Endothelial cell of umbilical vein (primary cell): ENCODE measurements at regions not wholly inside any gene's neighbourhood (a gene's known extent, or its start where the extent isn't known, plus 50 kb on each side); places are given as distances from the start of the nearest gene placed in this dataset.

Experiments used
- BruUV-seq: library from RNA; stranded (reverse); fragments of 400-500 nt; replicated peaks from 2 replicates; lab custom pipeline; 2021; lab: Mats Ljungman, UMichigan
- CTCF ChIA-PET: fragments of 300-600, 350-600 bp; sonication (Branson Sonifier 250); formaldehyde crosslinking; loops from one replicate; lab custom pipeline; 2021; ENCODE audit warnings: antibody characterized with exemption, inconsistent platforms; lab: Charles Lee
- POLR2A ChIA-PET: fragments of 300-600, 350-600 bp; sonication (Branson Sonifier 250); formaldehyde crosslinking; loops from one replicate; lab custom pipeline; 2021; ENCODE audit warnings: antibody characterized with exemption, inconsistent platforms; lab: Charles Lee
- DNase-seq: peaks from one replicate; pipeline ENCODE4 v3.0.0-alpha.2; 2011; ENCODE audit warnings: low read depth, low spot score
- FAIRE-seq: peaks from 2 replicates; lab custom pipeline; 2011; peaks lifted over from hg19 to GRCh38; lab: Jason Lieb, UNC
- H2AFZ ChIP-seq: 2 replicates; pipeline ENCODE4 v1.6.0; 2012; ENCODE audit warnings: low read depth, low read length, control low read depth, inconsistent platforms
- H3K27ac ChIP-seq: 2 replicates; pipeline ENCODE4 v1.5.1; 2011; ENCODE audit warnings: low read depth, mild to moderate bottlenecking, control low read depth, low read length, moderate library complexity; ENCODE audit not compliant: insufficient read depth
- H3K27me3 ChIP-seq, 2 experiments: 2 replicates each; pipeline versions ENCODE4 v1.6.0 to v1.6.1; 2011; ENCODE audit warnings: low read length in 2 of 2, mixed read lengths in 1 of 2; ENCODE audit not compliant: control insufficient read depth in 2 of 2, insufficient read depth in 2 of 2
- H3K36me3 ChIP-seq, 2 experiments: 2 replicates in 1 of 2; 3 replicates in 1 of 2; pipeline ENCODE4 v1.5.1; 2011; ENCODE audit warnings: low read length in 2 of 2, mild to moderate bottlenecking in 1 of 2, moderate library complexity in 1 of 2; ENCODE audit not compliant: control insufficient read depth in 2 of 2, insufficient read depth in 2 of 2; ENCODE audit errors: extremely low read depth in 1 of 2
- H3K4me1 ChIP-seq: 3 replicates; pipeline ENCODE4 v1.5.1; 2011; ENCODE audit warnings: mild to moderate bottlenecking, low read length; ENCODE audit not compliant: control insufficient read depth, insufficient read depth; ENCODE audit errors: extremely low read depth
- H3K4me2 ChIP-seq: 2 replicates; pipeline ENCODE4 v1.6.1; 2011; ENCODE audit warnings: low read length, control low read depth, mixed read lengths; ENCODE audit not compliant: insufficient read depth
- H3K4me3 ChIP-seq, 3 experiments: fragments of 200-600 bp in 1 of 3; sonication (generic), shearing (Covaris generic) in 1 of 3; replicated peaks in 1 of 3; 2 replicates each; pipeline ENCODE4 v1.5.1; 2011 to 2016; ENCODE audit warnings: control low read depth in 3 of 3, low read length in 3 of 3, mild to moderate bottlenecking in 2 of 3, inconsistent platforms in 1 of 3, low read depth in 1 of 3, moderate library complexity in 1 of 3; ENCODE audit not compliant: insufficient read depth in 1 of 3
- H3K79me2 ChIP-seq: 2 replicates; pipeline ENCODE4 v1.6.0; 2012; ENCODE audit warnings: low read length, inconsistent platforms; ENCODE audit not compliant: control insufficient read depth, insufficient read depth
- H3K9ac ChIP-seq: replicated peaks from 2 replicates; pipeline ENCODE3; 2011; ENCODE audit warnings: low read length, control low read depth; ENCODE audit not compliant: insufficient read depth; ENCODE audit errors: extremely low read depth
- H3K9me1 ChIP-seq: replicated peaks from 3 replicates; pipeline ENCODE4 v1.6.0; 2011; ENCODE audit warnings: mild to moderate bottlenecking, low read length; ENCODE audit not compliant: control insufficient read depth, insufficient read depth; ENCODE audit errors: extremely low read depth
- H3K9me3 ChIP-seq: replicated peaks from 2 replicates; pipeline ENCODE4 v1.5.1; 2012; ENCODE audit warnings: low read length, inconsistent platforms; ENCODE audit not compliant: control insufficient read depth, insufficient read depth
- H4K20me1 ChIP-seq: replicated peaks from 2 replicates; pipeline ENCODE3; 2011; ENCODE audit warnings: mild to moderate bottlenecking, low read length; ENCODE audit not compliant: control insufficient read depth, insufficient read depth; ENCODE audit errors: extremely low read depth
- EZH2 ChIP-seq: IDR thresholded peaks from 2 replicates; pipeline ENCODE4 v1.6.1; 2012; ENCODE audit warnings: borderline replicate concordance, low read depth, mild to moderate bottlenecking, moderate library complexity, low read length, inconsistent platforms; ENCODE audit not compliant: severe bottlenecking
- JUN ChIP-seq: IDR thresholded peaks from 2 replicates; pipeline ENCODE4 v1.6.1; 2011; ENCODE audit warnings: borderline replicate concordance, low read depth; ENCODE audit not compliant: insufficient read length, insufficient read depth
- MAX ChIP-seq: IDR thresholded peaks from 2 replicates; pipeline ENCODE4 v1.6.1; 2011; ENCODE audit not compliant: insufficient read depth, insufficient read length
- POLR2A ChIP-seq: IDR thresholded peaks from 2 replicates; pipeline ENCODE4 v1.6.1; 2012; ENCODE audit warnings: low read depth, mild to moderate bottlenecking, control low read depth, low read length
- POLR2AphosphoS5 ChIP-seq: IDR thresholded peaks from 2 replicates; pipeline ENCODE4 v1.6.1; 2012; ENCODE audit warnings: low read depth, mild to moderate bottlenecking, control low read depth, low read length, moderate library complexity; ENCODE audit not compliant: insufficient read depth
- dilution Hi-C: fragments of 300-500 bp; cut with MboI; formaldehyde crosslinking; loops from one replicate; pipeline ENCODE4 v1.15.0; 2019; ENCODE audit warnings: low sequenced_read_pairs; ENCODE audit not compliant: extremely low pct_ligation_motif_present
- intact Hi-C: fragments of 100-400 bp; cut with micrococcal nuclease; formaldehyde crosslinking; loops from one replicate; pipeline ENCODE4 v1.10.0; 2022

- H3K9ac ChIP-seq: no peak overlapping the region
- no peaks in the 10 kb centered on the region for H3K27me3 ChIP-seq
- H3K4me1 ChIP-seq: no peaks in the 10 kb centered on the region
- CTCF ChIA-PET: no interaction called here
- dilution Hi-C loops (no loop called here), intact Hi-C loops (no loop called here)
- no peaks in the 10 kb centered on the region for H3K36me3 ChIP-seq
- TF ChIP-seq POLR2A: no peak
- DNase-seq: no peak
- H3K4me3 ChIP-seq: no peak overlapping the region
- POLR2A ChIA-PET: no interaction called here
- H3K9me3 ChIP-seq: no peaks in the 10 kb centered on the region
- no peaks in the 10 kb centered on the region for H4K20me1 ChIP-seq
- FAIRE-seq: no peak
- H3K79me2 ChIP-seq: no peaks in the 10 kb centered on the region
- no peaks in the 10 kb centered on the region for H3K9me1 ChIP-seq
- no peak overlapping the region for H2AFZ ChIP-seq
- no peak overlapping the region for H3K27ac ChIP-seq
- BruUV-seq: no TSS peak
- H3K4me2 ChIP-seq: no peak overlapping the region
Observed at GRCh38 chr2:16459606-16460005, 206.0 kb downstream of the CYRIA start.

- intact Hi-C loops: no loop called here
- CTCF ChIA-PET: no interaction called here
- dilution Hi-C loops: no loop called here
- no peak for FAIRE-seq
- Histone ChIP-seq H3K9ac (no peak overlapping the region), H3K9me3 (no peaks in the 10 kb centered on the region), H3K4me1 (no peaks in the 10 kb centered on the region), H3K9me1 (no peaks in the 10 kb centered on the region), H3K36me3 (no peaks in the 10 kb centered on the region), H3K27me3 (no peaks in the 10 kb centered on the region), H3K79me2 (no peaks in the 10 kb centered on the region), H4K20me1 (no peaks in the 10 kb centered on the region), H3K27ac (no peak overlapping the region), H3K4me3 (no peak overlapping the region), H3K4me2 (no peak overlapping the region), H2AFZ (no peak overlapping the region)
- BruUV-seq: no TSS peak
- no peak for DNase-seq
- POLR2A ChIA-PET: no interaction called here
- no peak for TF ChIP-seq JUN
- TF ChIP-seq EZH2: no peak
- TF ChIP-seq MAX: no peak
- TF ChIP-seq POLR2A: no peak
- no peak for TF ChIP-seq POLR2AphosphoS5
Observed at GRCh38 chr2:16454621-16455020, 211.0 kb downstream of the CYRIA start.
